Stimulated activated CD4-positive, alpha-beta T cell treated with anti-CD3 and anti-CD28 coated beads, TNF-alpha, amount 100 ng/mL, for 48 hours (primary cell): ENCODE measurements at regions not wholly inside any gene's neighbourhood (a gene's known extent, or its start where the extent isn't known, plus 50 kb on each side); places are given as distances from the start of the nearest gene placed in this dataset.

Source experiments
- DNase-seq, 3 donors: peaks; one replicate each; pipeline ENCODE4 v3.0.0-alpha.2; 2020; ENCODE audit warnings: low read depth in 3 of 3

DNA sequence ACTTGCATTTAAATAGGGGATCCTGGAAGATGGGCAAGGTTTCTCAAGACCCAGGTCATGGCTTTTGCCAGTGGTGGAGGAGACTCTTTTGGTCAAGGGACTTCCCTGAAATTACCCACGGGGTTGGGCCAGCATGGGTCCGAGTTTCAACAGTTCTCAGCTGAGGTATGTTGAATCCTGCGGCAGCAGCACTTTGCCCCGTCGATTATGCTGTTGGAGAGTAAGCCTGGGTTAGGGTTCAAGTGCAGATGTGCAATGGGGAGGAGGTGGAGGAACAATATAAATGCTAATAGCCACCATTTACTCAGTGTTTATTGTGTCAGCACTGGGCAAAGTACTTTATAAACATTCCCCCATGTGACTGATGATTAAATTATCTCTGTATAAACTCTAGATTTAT is 96.0 kb upstream of the GATA6 start:
- no peak for DNase-seq

DNA sequence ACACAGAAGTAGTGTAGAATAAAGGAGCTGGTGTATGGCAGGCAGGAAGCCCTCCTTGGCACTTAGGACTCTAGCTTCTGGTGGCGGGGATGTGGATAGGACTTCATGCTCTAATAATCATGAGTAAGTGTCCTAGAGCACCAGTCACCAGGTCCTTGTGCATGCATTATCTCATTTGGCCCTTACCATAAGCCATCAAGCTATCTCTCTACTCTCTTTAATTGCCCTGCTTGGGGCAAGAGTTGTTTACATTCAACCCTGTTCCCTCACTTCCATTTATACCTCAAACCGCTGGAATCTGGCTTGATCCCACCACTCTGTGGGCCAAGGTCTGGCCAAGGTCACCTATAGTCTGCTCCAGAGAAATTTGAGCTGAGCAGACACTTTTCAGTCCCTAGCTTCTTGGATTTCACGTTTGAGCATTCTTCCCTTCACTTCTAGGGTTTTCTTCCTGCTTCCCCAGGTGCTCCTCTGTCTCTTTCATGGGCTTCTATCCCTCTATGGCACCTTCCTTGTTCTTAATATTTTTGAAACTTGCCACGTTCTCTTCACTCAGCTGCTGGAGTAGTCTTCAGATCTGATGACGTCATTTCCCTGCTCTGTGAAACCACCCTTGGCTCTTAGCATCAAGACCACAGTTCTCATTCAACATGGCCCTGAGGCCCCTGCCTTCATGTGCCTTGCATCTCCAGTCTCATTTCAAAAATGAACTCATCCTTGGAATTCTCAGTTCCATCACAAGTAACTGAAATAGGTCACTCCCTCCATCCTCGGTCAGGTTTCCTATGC is 94.9 kb upstream of the GATA6 start:
- no peak for DNase-seq

DNA sequence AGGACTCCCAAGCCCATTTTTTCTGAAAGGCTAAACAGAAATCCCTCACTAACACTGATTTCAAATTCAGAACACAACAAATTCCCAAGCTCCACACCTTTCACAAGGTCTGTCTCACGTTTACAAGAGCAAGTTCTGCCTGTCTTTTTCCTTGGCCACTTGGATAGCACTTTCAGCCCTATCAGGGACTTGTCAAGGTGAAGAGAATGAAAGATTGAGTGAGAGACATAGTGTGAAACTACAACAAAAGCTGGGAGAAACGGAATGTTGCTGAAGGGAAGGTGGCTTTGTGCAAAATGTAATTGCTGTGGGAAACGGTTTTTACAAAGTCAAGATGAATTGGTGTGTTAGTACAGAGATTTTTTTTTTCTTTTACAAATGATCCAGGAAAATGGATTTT is 89.4 kb upstream of the GATA6 start:
- DNase-seq = no peak

DNA sequence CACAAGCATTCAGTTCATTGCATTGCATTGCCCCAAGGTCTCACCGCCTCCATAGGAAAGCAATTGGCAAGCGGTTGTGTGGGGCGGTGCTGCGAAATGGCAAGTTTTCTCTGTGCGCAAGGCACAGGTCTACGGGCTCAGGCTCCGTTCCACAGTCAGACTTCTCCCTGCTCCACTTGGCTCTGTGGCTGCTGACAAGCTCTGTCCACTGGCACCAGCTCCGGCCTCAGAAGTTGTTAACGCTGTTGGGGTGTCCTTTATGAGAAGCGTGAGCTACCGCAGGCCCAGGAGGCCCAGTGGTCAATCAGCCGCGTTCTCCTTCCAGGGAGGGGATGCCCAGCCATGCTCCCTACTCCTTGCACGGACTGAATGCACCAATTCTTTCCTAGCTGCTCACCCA is 87.0 kb upstream of the GATA6 start:
- DNase-seq = no peak

DNA sequence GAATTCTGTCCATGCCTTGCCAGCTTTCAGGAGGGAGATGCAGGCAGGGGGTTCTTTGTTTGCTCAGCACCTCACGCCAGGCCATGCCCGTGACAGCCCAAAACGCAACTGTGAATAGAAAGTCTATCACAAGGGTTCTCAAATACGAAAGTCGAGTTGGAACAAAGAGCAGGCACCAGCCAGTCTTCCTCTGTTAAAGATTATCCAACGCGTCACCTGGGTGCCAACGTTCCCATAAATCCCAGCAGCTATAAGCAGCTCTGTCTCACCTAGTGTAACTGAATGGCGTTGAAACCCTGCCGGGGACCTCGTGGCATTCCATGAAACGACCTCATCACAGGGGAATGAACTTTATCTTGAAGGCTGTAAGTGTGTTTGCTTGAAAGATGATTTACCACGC is 84.8 kb upstream of the GATA6 start:
- no peak for DNase-seq

DNA sequence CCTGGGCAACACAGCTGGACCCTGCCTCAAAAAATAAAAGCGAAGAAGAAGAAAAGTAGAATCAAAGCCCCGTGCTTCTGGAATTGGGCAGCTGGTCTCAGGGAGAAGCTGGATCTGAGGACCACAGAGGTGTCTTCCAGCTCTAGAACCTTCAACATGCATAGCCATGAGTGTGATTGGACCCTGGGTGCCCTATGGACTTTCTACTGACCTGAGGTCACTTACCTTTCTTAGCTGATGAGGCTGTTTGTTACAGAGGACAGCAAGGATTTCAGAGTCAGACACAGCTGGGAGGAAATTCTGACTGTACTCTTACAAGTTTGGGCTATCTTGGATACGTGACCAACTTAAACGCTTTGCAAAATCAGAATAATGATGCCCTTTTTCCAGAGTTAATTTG is 82.4 kb upstream of the GATA6 start:
- DNase-seq = no peak

DNA sequence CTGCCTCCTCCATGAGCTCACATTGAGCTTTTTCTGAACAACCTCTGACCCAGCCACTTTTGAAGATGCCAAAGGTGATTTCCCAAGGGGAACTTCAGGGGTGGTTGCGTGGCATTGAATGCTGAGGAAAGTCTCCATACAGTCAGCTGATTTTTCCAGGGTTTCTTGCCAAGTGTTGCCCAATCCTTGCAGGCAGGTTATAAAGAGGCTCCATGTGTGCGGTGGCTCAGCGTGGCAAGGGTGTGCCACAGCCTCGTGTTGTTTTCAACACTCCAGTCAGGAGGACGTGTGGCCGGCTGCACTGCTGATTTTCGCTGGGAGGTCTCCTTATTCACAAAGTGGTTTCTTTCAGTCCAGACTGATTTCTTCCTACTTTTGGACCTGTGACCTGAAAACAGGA is 81.4 kb upstream of the GATA6 start:
- DNase-seq = no peak

DNA sequence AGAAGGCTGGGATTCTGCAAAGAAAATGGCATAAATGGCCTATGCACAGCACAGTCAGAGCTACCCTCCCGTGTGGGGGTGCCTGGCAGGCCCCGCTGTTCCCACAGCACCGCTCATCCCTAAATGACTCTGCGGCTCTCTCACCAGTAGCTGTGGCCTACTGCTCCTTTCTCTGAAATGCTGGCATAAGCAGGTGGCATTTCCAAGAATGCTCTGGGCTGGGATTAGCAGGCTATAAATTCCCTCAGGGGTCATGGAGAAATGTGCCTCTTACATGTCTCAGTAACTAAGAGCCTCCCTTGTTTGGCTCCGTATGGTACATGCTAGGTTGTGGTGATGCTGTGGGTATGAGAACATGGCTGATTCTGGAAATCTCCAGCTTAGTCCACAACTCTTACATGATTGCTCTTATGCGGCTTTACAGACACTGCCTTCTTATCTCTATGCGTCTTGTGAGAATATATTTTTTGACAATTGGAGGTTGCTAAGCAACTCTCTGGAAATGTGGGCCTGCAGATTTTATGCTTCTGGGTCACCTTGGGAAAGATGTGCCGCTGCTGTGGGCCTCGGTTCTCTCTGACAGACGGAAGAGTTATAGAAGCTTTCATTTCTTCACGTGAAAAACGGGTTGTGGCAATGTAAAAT is 80.3 kb upstream of the GATA6 start:
- no peak for DNase-seq

DNA sequence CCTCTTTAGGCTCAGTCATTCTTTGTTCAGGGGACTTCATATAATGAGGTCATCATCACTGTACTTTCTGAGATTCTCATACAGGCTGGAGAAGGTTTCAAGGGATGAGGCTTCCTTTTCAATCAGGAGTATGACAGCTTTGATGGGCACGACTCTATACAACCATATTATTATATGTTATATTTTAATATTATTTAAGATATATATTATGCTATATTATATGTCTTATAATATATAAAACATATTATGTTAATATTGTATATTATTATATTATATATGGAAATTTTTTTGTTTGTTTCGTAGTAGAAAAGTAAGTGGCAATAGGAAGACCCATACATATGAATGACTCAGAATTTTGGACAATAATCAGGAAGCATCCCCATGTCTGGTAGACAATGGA is 78.0 kb upstream of the GATA6 start:
- DNase-seq = no peak

DNA sequence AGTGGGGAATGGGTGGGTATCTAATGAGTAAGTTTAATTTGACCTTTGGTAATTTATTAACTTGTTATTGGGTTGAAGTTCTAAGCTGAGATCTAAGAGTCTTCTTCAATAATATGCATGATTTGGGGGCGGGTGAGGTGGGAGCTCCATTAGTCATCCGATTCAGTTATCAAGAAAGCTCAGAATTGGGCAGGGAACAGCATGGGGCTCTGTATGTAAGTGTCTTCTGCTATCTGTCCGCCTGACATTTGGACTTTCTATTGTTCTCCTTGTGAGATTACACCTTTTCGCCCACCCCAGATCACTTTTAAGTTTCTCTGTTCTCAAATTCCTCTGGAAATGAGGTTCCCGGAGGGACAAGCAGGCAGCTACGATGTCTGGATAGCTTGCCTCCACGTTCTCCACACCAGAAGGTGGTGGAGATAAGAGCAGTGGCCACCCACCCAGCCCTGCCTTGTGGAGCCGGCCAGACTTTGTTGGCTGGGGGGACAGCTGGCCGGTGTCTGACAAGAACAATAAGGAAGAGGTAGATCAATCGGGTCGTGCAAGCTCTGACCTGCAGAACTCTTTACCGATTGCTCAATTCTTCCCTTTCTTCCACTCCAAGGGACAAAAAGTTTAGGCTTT is 75.5 kb upstream of the GATA6 start:
- DNase-seq = no peak

DNA sequence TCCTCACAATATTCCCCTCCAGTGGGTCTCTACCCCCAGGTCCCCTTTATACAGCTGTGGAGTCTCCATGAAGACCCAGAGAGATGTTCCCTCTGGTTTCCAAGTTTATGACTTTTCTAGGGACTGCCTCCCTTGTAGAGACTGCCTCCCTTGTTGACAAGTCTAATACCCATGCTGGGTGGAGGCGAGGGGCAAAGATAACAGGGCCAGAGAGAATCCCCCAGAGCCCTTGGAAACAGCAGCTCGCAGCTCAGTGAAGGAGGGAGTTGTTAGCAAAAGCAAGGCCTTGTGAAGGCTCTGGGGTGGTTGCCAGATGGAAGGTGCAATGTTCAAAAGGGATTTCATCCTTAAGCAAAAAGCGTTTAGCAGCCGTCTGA is 75.0 kb upstream of the GATA6 start:
- no peak for DNase-seq

DNA sequence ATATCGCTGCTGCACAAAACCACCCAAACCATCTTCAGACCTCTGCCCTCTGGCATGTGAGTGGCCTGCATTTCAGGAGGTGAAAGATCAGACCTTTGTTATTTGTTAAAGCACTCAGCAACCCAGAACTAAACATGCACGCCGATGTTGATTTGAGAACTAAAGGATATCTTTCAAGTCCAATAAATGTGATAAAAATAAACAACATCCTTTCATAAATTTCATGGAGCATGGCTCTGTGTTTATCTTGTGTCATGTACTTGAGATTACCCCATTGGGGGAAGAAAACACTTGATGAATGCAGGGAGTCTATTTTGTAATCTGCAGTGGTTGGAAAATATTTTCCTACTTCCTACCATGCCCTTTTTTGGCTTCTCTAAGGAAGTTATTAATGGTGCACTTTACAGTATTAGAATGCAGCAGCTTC is 70.8 kb upstream of the GATA6 start:
- DNase-seq = no peak

DNA sequence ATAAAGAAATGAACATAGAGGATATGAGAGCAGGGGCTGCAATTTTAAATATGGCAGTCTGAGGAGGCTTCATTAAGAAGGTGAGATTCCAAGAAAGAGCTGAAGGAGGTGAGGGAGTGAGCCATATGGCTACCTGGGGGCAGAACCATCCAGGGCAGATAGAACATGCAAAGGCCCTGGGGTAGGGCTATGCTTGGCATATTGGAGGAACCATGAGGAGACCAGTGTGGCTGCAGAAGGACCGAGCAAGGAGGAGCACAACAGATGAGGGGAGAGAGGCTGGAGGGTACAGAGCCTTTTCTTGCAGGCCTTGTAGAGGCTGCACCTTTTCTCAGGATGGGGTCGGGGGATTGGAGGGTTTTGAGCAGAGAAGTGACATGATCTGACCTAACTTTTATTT is 69.5 kb upstream of the GATA6 start:
- no peak for DNase-seq

DNA sequence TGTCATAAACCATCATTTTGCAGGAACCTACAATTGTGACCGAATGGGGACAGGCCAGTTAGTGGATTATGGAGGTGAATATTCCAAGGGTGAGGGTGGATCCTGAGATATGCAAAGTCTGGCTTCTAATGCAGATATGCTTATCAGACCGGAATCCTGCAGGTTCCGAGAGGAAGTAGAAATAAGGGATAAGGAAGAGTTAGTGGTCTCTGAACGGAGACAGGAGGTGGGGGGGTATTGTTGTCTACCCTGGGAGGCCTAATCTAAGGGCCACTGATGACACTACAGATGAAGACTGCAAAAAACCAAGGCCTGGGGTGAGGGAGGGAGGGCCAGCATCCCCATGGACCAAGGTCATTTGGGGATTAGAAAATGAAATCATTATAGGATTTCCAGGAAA is 67.7 kb upstream of the GATA6 start:
- DNase-seq = no peak

DNA sequence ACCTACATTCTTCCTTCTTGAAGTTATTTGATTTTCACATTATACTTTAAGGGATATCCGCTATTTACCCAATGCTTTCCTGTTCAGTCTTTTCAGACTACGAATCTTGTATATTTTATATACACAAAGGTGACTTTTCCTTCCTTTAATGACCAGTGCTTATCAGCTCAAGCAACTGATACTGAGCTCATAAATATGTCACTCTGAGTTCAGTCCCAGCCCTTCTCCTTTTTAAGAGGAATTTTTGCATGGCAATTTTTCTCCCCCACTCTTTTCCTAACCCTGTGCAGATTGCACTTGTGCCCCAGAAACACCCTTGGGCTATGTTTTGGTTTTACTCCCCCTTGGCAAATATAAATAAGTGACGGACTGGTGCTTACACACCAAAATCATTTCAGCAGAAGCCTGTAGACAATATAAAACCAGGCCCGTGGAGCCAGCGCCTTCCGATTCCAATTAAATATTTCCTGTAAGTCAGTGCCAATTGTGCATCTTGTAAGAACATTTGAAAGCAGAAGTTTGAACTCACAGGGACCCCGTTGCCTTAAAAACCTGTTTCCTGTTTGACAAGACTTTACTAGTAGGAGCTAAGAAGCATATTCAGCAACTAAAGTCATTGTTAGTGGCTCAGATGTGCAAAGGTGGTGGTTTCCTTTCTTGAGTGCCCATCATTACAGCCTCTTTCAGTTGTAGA is 66.3 kb upstream of the GATA6 start:
- DNase-seq = no peak

DNA sequence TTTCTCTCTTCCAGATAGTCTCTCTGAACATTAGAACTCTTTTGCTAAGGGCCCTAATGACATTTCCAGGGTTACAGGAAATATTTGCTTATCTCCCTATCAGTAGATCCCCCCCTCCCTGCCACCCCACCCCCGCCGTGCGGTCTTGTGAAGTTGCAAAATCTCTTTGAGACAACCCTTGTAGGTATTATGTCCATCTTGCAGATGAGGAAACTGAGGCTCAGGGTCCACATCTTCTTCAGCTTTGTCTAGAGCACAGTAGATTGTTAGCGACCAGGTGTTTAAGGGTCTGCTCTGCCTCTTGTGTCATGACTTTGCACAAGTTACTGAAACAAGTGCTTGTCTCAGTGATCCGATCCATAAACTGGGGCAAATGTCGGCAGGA is 65.8 kb upstream of the GATA6 start:
- DNase-seq = no peak

DNA sequence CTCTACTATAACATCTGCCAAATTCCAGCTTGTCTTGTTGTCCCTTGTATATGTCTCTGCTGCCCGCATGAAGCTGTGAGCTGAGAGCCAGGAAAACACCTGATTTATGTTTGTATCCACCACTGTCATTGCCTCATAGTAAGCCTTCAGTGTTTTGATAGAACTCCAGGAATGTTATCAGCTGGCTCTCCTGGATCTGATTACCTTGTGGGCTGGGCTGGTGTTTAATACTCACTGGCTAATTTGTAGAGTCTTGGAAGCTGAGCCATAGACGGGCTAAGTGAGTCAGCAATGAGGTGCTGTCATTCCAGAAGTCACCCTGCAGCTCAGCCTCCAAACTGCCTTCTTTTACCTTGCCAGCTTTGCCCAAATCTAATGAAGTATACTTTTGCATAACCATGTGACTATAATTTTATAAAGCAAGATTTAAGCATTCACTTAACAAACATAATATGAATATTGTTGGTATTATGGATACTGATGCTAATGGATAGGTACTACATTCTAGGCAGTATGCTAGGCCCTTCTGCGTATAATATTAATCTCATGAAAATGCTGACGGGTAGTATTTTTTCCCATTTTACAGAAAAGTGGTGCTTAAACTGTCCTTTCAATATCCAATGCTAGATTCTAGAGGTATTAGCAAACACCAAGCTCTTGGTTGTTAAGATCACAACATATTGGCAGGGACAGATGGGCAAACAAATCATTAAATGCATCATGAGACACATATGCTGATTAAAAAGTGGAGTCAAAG is 62.7 kb upstream of the GATA6 start:
- no peak for DNase-seq

DNA sequence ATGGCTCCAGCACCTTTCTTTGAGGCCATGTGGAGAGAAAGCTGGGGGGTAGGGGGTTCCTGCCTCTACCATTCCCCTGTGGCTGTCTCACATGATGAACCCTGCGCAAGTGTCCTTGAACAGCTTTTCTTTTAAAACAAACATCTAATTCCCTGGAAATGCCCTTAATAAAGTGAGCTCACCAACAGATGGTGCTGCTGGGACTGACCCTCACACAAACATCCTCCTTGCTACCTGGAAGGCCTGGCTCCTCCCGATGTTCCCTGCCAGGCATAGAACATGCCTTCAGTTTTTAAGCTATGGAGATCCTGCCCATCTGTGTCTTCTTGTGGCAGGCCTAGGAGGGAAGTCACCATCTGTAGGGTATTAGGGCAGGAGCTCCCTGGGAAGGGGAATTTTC is 60.7 kb upstream of the GATA6 start:
- DNase-seq = no peak

DNA sequence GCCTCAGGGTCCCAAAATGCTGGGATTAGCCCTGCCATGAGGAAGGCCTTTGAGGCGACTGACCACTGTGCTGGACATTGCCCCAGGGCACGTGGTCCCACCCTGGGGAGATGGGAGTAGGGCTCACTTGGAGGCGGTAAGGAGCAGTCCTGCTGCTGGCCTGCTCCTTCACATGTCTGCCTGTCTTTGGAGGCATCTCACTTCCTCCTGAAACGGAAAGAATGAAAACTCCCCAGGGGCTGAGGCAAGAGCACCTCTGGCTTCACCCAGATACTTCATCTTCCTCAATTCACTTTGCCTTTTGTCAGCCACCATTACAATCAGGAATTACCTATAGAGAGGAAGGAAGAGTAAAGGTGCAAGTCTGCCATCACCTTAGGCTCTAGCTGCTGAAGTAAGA is 59.9 kb upstream of the GATA6 start:
- DNase-seq = no peak

DNA sequence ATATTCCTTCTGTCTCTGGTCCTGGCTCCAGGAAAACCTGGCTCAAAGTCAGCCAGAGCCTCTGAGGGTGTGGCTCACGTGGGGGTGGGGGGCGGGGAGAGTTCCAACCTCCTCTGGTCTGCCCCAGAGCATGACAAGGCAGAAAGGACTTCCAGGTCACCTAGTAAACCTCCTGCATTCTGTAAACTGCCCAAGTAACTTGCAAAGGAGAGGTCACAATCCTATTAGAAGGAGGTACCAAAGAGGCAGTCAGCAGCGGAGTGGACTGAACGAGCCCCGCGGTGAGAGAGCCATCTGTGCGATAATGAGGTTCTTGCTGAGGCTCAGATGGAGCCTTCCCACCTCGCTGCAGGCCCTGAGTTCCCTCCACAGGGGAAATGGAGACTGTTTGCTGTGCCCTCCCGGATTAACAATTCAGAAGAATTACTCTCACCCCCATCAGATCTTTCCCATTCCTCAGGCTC is 58.9 kb upstream of the GATA6 start:
- DNase-seq = no peak

DNA sequence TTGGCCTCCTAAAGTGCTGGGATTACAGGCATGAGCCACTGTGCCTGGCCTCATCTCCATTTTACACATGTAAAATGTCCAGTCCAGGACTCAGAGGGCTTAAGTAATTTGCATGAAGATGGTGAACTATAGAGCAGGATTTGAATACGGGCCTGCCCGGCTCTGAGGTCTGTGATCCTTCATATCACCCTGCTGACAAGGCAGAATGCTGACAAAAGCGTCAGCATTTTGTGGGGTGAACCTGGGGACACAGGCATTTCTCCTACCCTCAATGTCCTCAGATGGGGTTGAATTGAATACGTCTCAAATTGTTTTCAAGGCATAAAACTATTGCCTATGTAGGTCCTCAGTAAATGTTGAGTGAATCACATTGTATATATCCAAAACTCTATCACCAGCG is 57.2 kb upstream of the GATA6 start:
- DNase-seq = no peak
